ENCODE measurements at regions not wholly inside any gene's neighbourhood (a gene's known extent, or its start where the extent isn't known, plus 50 kb on each side); places are given as distances from the start of the nearest gene placed in this dataset.

- no peak for TF ChIP-seq AHDC1 (CRISPR knock-in tag; IDR thresholded peaks at IDR 0.05; ENCODE audit: borderline replicate concordance)
- TF ChIP-seq FIP1L1 (IDR thresholded peaks at IDR 0.05; ENCODE audit: borderline replicate concordance, insufficient read depth, low read depth, low read length): no peak
These were observed 1206.4 kb upstream of the ADGRL4 start (continued) for GRCh38 chr1:80212948-80213347.

- FAIRE-seq (no peak), ATAC-seq (no peak), DNase-seq (ENCODE audit: low spot score) (no peak)
- Histone ChIP-seq H3K9ac (ENCODE audit: insufficient read depth, low read depth, low read length) (no peak overlapping the region), H3K36me3 (replicated peaks in 1 of 2; ENCODE audit: control insufficient read depth in 1 of 2, insufficient read depth in 2 of 2, low read length in 2 of 2) (no peaks in the 10 kb centered on the region), H3K4me2 (ENCODE audit: low read depth, low read length) (no peak overlapping the region), H3K27me3 (ENCODE audit: control insufficient read depth in 1 of 2, insufficient read depth in 2 of 2, low read length in 2 of 2) (no peaks in the 10 kb centered on the region; a peak in 1 of 5 replicates), H3K79me2 (ENCODE audit: insufficient read depth, low read length) (no peaks in the 10 kb centered on the region), H3K27ac (ENCODE audit: extremely low read length, insufficient read depth, low read length) (no peak overlapping the region), H3K4me3 (replicated peaks in 1 of 3; ENCODE audit: insufficient read depth in 1 of 3, low read depth in 2 of 3, low read length in 3 of 3) (no peak overlapping the region), H4K20me1 (ENCODE audit: insufficient read depth, low read length) (no peaks in the 10 kb centered on the region), H2AFZ (ENCODE audit: low read length) (no peak overlapping the region), H3K9me3 (ENCODE audit: low read length) (peaks cover 67% of the 10 kb centered on the region), H3K4me1 (ENCODE audit: insufficient read depth, low read length) (no peaks in the 10 kb centered on the region)
- 9% methylated on average over 8 of the region's 8 CpGs for WGBS (ENCODE audit: low lambda C conversion rate)
- BruUV-seq (replicated peaks): no TSS peak
- intact Hi-C loops (cut with micrococcal nuclease; ENCODE audit: unreplicated experiment) (loop anchor here (10.0 kb wide), 2 partner anchors 707 to 723 kb away; no protein-coding TSS in a partner anchor), in situ Hi-C loops (cut with HindIII; ENCODE audit: extremely low pct_ligation_motif_present, low pct_unique_long_range_greater_than_20kb) (no loop called here)
- CTCF ChIA-PET (ENCODE audit: low intra/inter-chr PET ratio, low total read pairs): no interaction called here
- POLR2A ChIA-PET: no interaction called here
- TF ChIP-seq ZNF552 (CRISPR knock-in tag; IDR thresholded peaks at IDR 0.05; ENCODE audit: borderline replicate concordance) (no peak), ZFP62 (CRISPR knock-in tag; IDR thresholded peaks at IDR 0.05) (no peak), ZNF317 (CRISPR knock-in tag; IDR thresholded peaks at IDR 0.05) (no peak)
- TF ChIP-seq, protein P1, sequence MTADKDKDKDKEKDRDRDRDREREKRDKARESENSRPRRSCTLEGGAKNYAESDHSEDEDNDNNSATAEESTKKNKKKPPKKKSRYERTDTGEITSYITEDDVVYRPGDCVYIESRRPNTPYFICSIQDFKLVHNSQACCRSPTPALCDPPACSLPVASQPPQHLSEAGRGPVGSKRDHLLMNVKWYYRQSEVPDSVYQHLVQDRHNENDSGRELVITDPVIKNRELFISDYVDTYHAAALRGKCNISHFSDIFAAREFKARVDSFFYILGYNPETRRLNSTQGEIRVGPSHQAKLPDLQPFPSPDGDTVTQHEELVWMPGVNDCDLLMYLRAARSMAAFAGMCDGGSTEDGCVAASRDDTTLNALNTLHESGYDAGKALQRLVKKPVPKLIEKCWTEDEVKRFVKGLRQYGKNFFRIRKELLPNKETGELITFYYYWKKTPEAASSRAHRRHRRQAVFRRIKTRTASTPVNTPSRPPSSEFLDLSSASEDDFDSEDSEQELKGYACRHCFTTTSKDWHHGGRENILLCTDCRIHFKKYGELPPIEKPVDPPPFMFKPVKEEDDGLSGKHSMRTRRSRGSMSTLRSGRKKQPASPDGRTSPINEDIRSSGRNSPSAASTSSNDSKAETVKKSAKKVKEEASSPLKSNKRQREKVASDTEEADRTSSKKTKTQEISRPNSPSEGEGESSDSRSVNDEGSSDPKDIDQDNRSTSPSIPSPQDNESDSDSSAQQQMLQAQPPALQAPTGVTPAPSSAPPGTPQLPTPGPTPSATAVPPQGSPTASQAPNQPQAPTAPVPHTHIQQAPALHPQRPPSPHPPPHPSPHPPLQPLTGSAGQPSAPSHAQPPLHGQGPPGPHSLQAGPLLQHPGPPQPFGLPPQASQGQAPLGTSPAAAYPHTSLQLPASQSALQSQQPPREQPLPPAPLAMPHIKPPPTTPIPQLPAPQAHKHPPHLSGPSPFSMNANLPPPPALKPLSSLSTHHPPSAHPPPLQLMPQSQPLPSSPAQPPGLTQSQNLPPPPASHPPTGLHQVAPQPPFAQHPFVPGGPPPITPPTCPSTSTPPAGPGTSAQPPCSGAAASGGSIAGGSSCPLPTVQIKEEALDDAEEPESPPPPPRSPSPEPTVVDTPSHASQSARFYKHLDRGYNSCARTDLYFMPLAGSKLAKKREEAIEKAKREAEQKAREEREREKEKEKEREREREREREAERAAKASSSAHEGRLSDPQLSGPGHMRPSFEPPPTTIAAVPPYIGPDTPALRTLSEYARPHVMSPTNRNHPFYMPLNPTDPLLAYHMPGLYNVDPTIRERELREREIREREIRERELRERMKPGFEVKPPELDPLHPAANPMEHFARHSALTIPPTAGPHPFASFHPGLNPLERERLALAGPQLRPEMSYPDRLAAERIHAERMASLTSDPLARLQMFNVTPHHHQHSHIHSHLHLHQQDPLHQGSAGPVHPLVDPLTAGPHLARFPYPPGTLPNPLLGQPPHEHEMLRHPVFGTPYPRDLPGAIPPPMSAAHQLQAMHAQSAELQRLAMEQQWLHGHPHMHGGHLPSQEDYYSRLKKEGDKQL (CRISPR knock-in tag; IDR thresholded peaks at IDR 0.05; ENCODE audit: low read depth): no peak
- TF ChIP-seq, protein P2, sequence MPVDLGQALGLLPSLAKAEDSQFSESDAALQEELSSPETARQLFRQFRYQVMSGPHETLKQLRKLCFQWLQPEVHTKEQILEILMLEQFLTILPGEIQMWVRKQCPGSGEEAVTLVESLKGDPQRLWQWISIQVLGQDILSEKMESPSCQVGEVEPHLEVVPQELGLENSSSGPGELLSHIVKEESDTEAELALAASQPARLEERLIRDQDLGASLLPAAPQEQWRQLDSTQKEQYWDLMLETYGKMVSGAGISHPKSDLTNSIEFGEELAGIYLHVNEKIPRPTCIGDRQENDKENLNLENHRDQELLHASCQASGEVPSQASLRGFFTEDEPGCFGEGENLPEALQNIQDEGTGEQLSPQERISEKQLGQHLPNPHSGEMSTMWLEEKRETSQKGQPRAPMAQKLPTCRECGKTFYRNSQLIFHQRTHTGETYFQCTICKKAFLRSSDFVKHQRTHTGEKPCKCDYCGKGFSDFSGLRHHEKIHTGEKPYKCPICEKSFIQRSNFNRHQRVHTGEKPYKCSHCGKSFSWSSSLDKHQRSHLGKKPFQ (CRISPR knock-in tag; IDR thresholded peaks at IDR 0.05; ENCODE audit: insufficient replicate concordance): no peak
- TF ChIP-seq, protein P3, sequence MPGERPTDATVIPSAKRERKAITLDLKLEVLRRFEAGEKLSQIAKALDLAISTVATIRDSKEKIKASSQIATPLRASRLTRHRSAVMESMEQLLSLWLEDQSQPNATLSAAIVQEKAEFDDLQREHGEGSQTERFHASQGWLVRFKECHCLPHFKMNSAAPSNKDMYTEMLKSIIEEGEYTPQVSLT (CRISPR knock-in tag; IDR thresholded peaks at IDR 0.05; ENCODE audit: borderline replicate concordance, low read depth): no peak
These were observed 1205.3 kb upstream of the ADGRL4 start for GRCh38 chr1:80211691-80212380.

All from HepG2 (cell line).